MM.1S (cell line): ENCODE measurements at regions not wholly inside any gene's neighbourhood (a gene's known extent, or its start where the extent isn't known, plus 50 kb on each side); places are given as distances from the start of the nearest gene placed in this dataset.

Experiments used
- CTCF ChIP-seq: fragments of 300-600 bp; sonication (generic); IDR thresholded peaks from 2 replicates; pipeline ENCODE4 v1.5.1; 2016; ENCODE audit warnings: antibody characterized with exemption, low read length, mixed read lengths
- EZH2 ChIP-seq: fragments of 300-600 bp; sonication (generic); optimal IDR thresholded peaks from 2 replicates; pipeline ENCODE3; 2017; ENCODE audit warnings: low read depth, mild to moderate bottlenecking, antibody characterized with exemption, low read length, mixed read lengths
- EZH2phosphoT487 ChIP-seq: fragments of 300-600 bp; sonication (generic); IDR thresholded peaks from 2 replicates; pipeline ENCODE4 v1.6.1; 2018; ENCODE audit warnings: antibody characterized with exemption, low read length

- TF ChIP-seq CTCF (no peak), EZH2 (no peak), EZH2phosphoT487 (no peak)
Measured at GRCh38 chr14:83287300-83287699, 1753.6 kb upstream of the SEL1L start.
